Neural crest cell (in vitro differentiated cells): ENCODE measurements at regions not wholly inside any gene's neighbourhood (a gene's known extent, or its start where the extent isn't known, plus 50 kb on each side); places are given as distances from the start of the nearest gene placed in this dataset.

Experiments used
- DNase-seq: peaks from one replicate; pipeline ENCODE4 v3.0.0; 2021; ENCODE audit warnings: low read depth, mixed read lengths, low spot score
- H3K27ac Mint-ChIP-seq: one replicate; pipeline ENCODE4 v1.8.0; 2021; ENCODE audit warnings: mild to moderate bottlenecking, mixed read lengths; ENCODE audit not compliant: unreplicated experiment
- H3K27me3 Mint-ChIP-seq: 2 replicates; pipeline ENCODE4 v1.8.0; 2021; ENCODE audit warnings: low read depth, mild to moderate bottlenecking, mixed read lengths
- H3K36me3 Mint-ChIP-seq: 2 replicates; pipeline ENCODE4 v1.8.0; 2021; ENCODE audit warnings: low read depth, mild to moderate bottlenecking, mixed read lengths
- H3K4me1 Mint-ChIP-seq: 2 replicates; pipeline ENCODE4 v1.8.0; 2021; ENCODE audit warnings: mixed read lengths
- H3K4me3 Mint-ChIP-seq: one replicate; pipeline ENCODE4 v1.8.0; 2021; ENCODE audit warnings: mild to moderate bottlenecking, mixed read lengths
- H3K9me3 Mint-ChIP-seq: 2 replicates; pipeline ENCODE4 v1.8.0; 2021; ENCODE audit warnings: mixed read lengths
- CTCF ChIP-seq: fragments of 200-600 bp; sonication (generic); conservative IDR thresholded peaks from 2 replicates; pipeline ENCODE4 v1.5.0; 2021; ENCODE audit warnings: antibody characterized with exemption, mild to moderate bottlenecking

GRCh38 chr6:28747083-28747630, 176.6 kb downstream of the TRIM27 start:
- H3K27me3 Mint-ChIP-seq: peaks cover 91% of the 10 kb centered on the region
- H3K4me3 Mint-ChIP-seq: peak overlapping the region; percentile 2
- peaks cover 5% of the 10 kb centered on the region for H3K9me3 Mint-ChIP-seq
- TF ChIP-seq CTCF: no peak
- H3K27ac Mint-ChIP-seq: no peak overlapping the region
- peaks cover 7% of the 10 kb centered on the region for H3K36me3 Mint-ChIP-seq
- H3K4me1 Mint-ChIP-seq: no peaks in the 10 kb centered on the region
- no peak for DNase-seq

GRCh38 chr6:28747631-28748157, 176.1 kb downstream of the TRIM27 start:
- TF ChIP-seq CTCF: no peak
- peak; percentile 5 for DNase-seq
- H3K4me1 Mint-ChIP-seq: no peaks in the 10 kb centered on the region
- H3K9me3 Mint-ChIP-seq: peaks cover 5% of the 10 kb centered on the region
- peaks cover 7% of the 10 kb centered on the region for H3K36me3 Mint-ChIP-seq
- peaks cover 94% of the 10 kb centered on the region for H3K27me3 Mint-ChIP-seq
- no peak overlapping the region for H3K27ac Mint-ChIP-seq
- H3K4me3 Mint-ChIP-seq: peak overlapping the region; percentile 2

GRCh38 chr6:28748192-28748591, 175.6 kb downstream of the TRIM27 start:
- Mint-ChIP-seq H3K36me3 (peaks cover 7% of the 10 kb centered on the region), H3K9me3 (peaks cover 5% of the 10 kb centered on the region), H3K27me3 (peaks cover 94% of the 10 kb centered on the region), H3K4me1 (no peaks in the 10 kb centered on the region), H3K4me3 (no peak overlapping the region), H3K27ac (no peak overlapping the region)
- TF ChIP-seq CTCF: no peak
- DNase-seq: no peak

GRCh38 chr6:28750926-28751458, 172.8 kb downstream of the TRIM27 start:
- no peak for DNase-seq
- H3K4me1 Mint-ChIP-seq: no peaks in the 10 kb centered on the region
- no peak overlapping the region for H3K27ac Mint-ChIP-seq
- peaks cover 95% of the 10 kb centered on the region for H3K27me3 Mint-ChIP-seq
- H3K9me3 Mint-ChIP-seq: peaks cover 5% of the 10 kb centered on the region
- H3K36me3 Mint-ChIP-seq: peaks cover 9% of the 10 kb centered on the region
- H3K4me3 Mint-ChIP-seq: no peak overlapping the region
- TF ChIP-seq CTCF: no peak

DNA sequence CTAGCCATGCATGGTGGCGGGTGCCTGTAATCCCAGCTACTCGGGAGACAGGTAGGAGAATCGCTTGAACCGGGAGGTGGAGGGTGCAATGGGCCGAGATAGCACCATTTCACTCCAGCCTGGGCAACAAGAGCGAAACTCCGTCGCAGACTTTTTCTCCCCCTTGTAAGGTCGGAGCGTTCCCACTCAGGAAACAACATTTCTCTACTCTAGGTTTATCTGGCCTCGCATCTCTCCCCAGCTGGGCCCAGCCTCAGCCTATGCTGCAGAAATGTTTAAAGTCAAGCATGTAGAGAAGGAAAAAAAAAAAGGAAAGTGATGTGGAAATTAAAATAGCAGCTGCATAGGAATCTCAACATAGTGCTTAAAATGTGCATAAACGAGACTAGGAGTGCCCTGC, 172.3 kb downstream of the TRIM27 start:
- Mint-ChIP-seq H3K27ac (no peak overlapping the region), H3K9me3 (peaks cover 5% of the 10 kb centered on the region), H3K4me1 (no peaks in the 10 kb centered on the region), H3K4me3 (no peak overlapping the region), H3K36me3 (peaks cover 8% of the 10 kb centered on the region), H3K27me3 (peaks cover 95% of the 10 kb centered on the region)
- no peak for TF ChIP-seq CTCF
- DNase-seq: no peak
